SU-DHL-6 (cell line): ENCODE measurements at regions not wholly inside any gene's neighbourhood (a gene's known extent, or its start where the extent isn't known, plus 50 kb on each side); places are given as distances from the start of the nearest gene placed in this dataset.

Experiments
- H2AFZ ChIP-seq: fragments of 200-600 bp; sonication (generic); 2 replicates; pipeline ENCODE4 v1.6.1; 2014; ENCODE audit warnings: low read depth, mild to moderate bottlenecking, moderate library complexity, mixed read lengths, antibody characterized with exemption, low read length; ENCODE audit not compliant: severe bottlenecking
- H3F3A ChIP-seq: fragments of 200-600 bp; shearing (Covaris generic); 2 replicates; pipeline ENCODE4 v1.6.0; 2016; ENCODE audit warnings: antibody characterized with exemption, mild to moderate bottlenecking; ENCODE audit not compliant: insufficient read depth
- H3K27ac ChIP-seq: fragments of 200-600 bp; sonication (generic); 2 replicates; pipeline ENCODE4 v1.5.1; 2016; ENCODE audit warnings: low read depth, mild to moderate bottlenecking, low read length, moderate library complexity, mixed read lengths
- H3K27me3 ChIP-seq: fragments of 200-600 bp; sonication (generic), shearing (Covaris generic); 2 replicates; pipeline ENCODE4 v1.6.0; 2014; ENCODE audit warnings: mild to moderate bottlenecking, low read length
- H3K36me3 ChIP-seq: fragments of 200-600 bp; sonication (generic); 2 replicates; pipeline ENCODE4 v1.6.1; 2014; ENCODE audit warnings: mild to moderate bottlenecking, low read length, mixed read lengths
- H3K4me2 ChIP-seq: fragments of 300-600, 200-600 bp; shearing (Covaris generic), sonication (generic); 2 replicates; pipeline ENCODE4 v1.6.0; 2014; ENCODE audit warnings: low read length, low read depth, mild to moderate bottlenecking; ENCODE audit not compliant: poor library complexity, severe bottlenecking
- H3K4me3 ChIP-seq: fragments of 200-600 bp; sonication (generic); 2 replicates; pipeline ENCODE4 v1.5.1; 2014; ENCODE audit warnings: antibody characterized with exemption, low read length, mild to moderate bottlenecking, mixed read lengths; ENCODE audit not compliant: insufficient read depth, poor library complexity, severe bottlenecking
- H3K79me2 ChIP-seq: fragments of 200-600 bp; sonication (generic); 2 replicates; pipeline ENCODE4 v1.6.1; 2014; ENCODE audit warnings: mild to moderate bottlenecking, low read length, moderate library complexity; ENCODE audit not compliant: insufficient read depth
- H3K9ac ChIP-seq: fragments of 200-600 bp; sonication (generic); 2 replicates; pipeline ENCODE4 v1.7.0; 2014; ENCODE audit warnings: mild to moderate bottlenecking, low read length
- H3K9me2 ChIP-seq: fragments of 200-600 bp; sonication (generic); replicated peaks from 2 replicates; pipeline ENCODE4 v1.6.1; 2014; ENCODE audit warnings: low read length; ENCODE audit not compliant: insufficient read depth
- H3K9me3 ChIP-seq: fragments of 200-600 bp; sonication (generic); 2 replicates; pipeline ENCODE4 v1.6.1; 2014; ENCODE audit warnings: low read length, mixed read lengths; ENCODE audit not compliant: insufficient read depth
- H4K20me1 ChIP-seq: fragments of 200-600 bp; sonication (generic); 2 replicates; pipeline ENCODE4 v1.6.1; 2014; ENCODE audit warnings: low read depth, mild to moderate bottlenecking, antibody characterized with exemption, low read length, moderate library complexity, mixed read lengths
- EZH2phosphoT487 ChIP-seq: fragments of 200-600 bp; sonication (generic), shearing (Covaris generic); conservative IDR thresholded peaks from 2 replicates; pipeline ENCODE4 v1.6.1; 2018; ENCODE audit warnings: mild to moderate bottlenecking, antibody characterized with exemption, low read length, moderate library complexity, mixed read lengths
- TF ChIP-seq, protein P1 (sequence below): fragments of 200-600 bp; sonication (generic); IDR thresholded peaks from one replicate; pipeline ENCODE4 v1.5.1; 2017; ENCODE audit warnings: antibody characterized with exemption, mild to moderate bottlenecking, low read length, moderate library complexity; ENCODE audit not compliant: insufficient read depth, poor library complexity, severe bottlenecking

DNA sequence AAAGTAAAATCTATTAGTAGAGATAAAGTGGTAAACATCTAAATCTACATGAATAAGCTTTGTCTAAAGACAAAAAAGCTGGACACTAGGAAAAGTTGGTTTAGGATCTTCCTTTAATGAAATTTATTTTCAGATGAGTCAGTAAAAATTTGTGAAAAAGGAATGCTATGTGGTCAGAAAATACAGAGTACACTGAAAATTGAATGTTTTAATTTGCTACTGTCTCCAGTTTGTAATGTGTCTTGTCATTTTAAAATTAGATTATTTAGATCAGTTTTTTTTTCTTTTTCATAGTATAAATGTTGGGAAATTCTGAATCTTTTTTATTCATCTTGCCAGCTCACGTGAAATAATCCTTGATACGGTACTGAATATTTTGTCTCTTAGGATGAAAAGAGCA, 56.9 kb downstream of the SLITRK6 start:
- Histone ChIP-seq H2AFZ (no peak overlapping the region), H3F3A (no peaks in the 10 kb centered on the region), H3K79me2 (no peaks in the 10 kb centered on the region), H4K20me1 (no peaks in the 10 kb centered on the region), H3K9me2 (no peaks in the 10 kb centered on the region), H3K36me3 (no peaks in the 10 kb centered on the region), H3K4me3 (no peak overlapping the region), H3K9me3 (no peaks in the 10 kb centered on the region), H3K9ac (no peak overlapping the region), H3K27me3 (no peaks in the 10 kb centered on the region), H3K27ac (no peak overlapping the region), H3K4me2 (no peak overlapping the region)
- no peak for TF ChIP-seq EZH2phosphoT487
- TF ChIP-seq, protein P1, sequence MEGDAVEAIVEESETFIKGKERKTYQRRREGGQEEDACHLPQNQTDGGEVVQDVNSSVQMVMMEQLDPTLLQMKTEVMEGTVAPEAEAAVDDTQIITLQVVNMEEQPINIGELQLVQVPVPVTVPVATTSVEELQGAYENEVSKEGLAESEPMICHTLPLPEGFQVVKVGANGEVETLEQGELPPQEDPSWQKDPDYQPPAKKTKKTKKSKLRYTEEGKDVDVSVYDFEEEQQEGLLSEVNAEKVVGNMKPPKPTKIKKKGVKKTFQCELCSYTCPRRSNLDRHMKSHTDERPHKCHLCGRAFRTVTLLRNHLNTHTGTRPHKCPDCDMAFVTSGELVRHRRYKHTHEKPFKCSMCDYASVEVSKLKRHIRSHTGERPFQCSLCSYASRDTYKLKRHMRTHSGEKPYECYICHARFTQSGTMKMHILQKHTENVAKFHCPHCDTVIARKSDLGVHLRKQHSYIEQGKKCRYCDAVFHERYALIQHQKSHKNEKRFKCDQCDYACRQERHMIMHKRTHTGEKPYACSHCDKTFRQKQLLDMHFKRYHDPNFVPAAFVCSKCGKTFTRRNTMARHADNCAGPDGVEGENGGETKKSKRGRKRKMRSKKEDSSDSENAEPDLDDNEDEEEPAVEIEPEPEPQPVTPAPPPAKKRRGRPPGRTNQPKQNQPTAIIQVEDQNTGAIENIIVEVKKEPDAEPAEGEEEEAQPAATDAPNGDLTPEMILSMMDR: no peak

DNA sequence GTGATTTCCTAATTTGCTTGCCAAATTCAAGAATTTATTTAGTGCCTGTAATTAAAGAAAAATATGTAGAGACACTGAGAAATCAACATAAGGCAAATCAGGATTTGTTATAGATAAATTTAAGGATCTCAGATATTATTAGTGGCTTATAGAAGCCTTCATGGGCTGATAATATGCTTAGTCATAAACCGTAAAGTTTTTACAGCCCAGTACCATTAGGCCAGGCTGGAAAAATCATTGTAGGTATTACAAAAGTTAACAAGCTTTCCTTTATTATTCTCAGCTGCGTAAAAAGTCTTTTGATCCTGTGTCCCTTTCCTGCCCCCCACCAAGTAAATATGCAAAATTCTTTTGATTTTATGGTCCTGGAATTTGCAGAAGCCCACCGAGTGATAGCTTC, 58.2 kb downstream of the SLITRK6 start:
- TF ChIP-seq, protein P1: no peak
- TF ChIP-seq EZH2phosphoT487: no peak
- Histone ChIP-seq H3K27ac (no peak overlapping the region), H3K27me3 (no peaks in the 10 kb centered on the region), H2AFZ (no peak overlapping the region), H3K9ac (no peak overlapping the region), H3K36me3 (no peaks in the 10 kb centered on the region), H3K9me2 (no peaks in the 10 kb centered on the region), H3K4me3 (no peak overlapping the region), H3F3A (no peaks in the 10 kb centered on the region), H4K20me1 (no peaks in the 10 kb centered on the region), H3K79me2 (no peaks in the 10 kb centered on the region), H3K9me3 (no peaks in the 10 kb centered on the region), H3K4me2 (no peak overlapping the region)

DNA sequence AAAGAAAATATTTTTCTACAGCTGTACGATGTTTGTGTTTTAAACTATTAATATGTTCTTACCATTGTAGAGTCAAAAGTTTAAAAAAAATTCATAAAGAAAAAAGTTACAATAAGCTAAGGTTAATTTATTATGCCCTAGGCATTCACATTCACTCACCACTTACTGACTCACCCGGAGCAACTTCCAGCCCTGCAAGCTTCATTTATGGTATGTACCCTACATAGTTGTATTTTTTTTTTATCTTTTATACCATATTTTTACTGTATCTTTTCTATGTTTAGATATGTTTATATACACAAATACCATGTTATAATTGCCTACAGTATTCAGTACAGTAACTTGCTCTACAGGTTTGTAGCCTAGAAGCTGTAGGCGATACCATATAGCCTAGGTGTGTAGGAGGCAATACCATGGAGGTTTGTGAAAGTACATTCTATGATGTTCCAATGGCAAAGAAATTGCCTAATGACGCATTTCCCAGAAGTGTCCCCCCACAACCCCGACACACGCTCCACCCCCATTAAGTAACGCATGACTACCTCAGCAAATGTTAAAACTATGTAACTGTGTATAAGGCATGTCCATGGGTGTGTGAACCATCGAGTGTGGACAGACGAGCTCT, 60.4 kb downstream of the SLITRK6 start:
- no peaks in the 10 kb centered on the region for H3K36me3 ChIP-seq
- no peak overlapping the region for H3K27ac ChIP-seq
- TF ChIP-seq EZH2phosphoT487: no peak
- TF ChIP-seq, protein P1: no peak
- H4K20me1 ChIP-seq: no peaks in the 10 kb centered on the region
- no peak overlapping the region for H3K4me2 ChIP-seq
- no peaks in the 10 kb centered on the region for H3K27me3 ChIP-seq
- H3K9ac ChIP-seq: no peak overlapping the region
- no peak overlapping the region for H2AFZ ChIP-seq
- H3K79me2 ChIP-seq: no peaks in the 10 kb centered on the region
- H3F3A ChIP-seq: no peaks in the 10 kb centered on the region
- H3K9me2 ChIP-seq: no peaks in the 10 kb centered on the region
- H3K4me3 ChIP-seq: no peak overlapping the region
- H3K9me3 ChIP-seq: no peaks in the 10 kb centered on the region
